ENCODE measurements at regions not wholly inside any gene's neighbourhood (a gene's known extent, or its start where the extent isn't known, plus 50 kb on each side); places are given as distances from the start of the nearest gene placed in this dataset.

- H3K9me3 ChIP-seq, result no peaks in the 10 kb centered on the region
- H3K27me3 ChIP-seq (replicated peaks; ENCODE audit: insufficient read depth), result no peaks in the 10 kb centered on the region
- H3K4me3 ChIP-seq, result no peak overlapping the region
- no peak overlapping the region for H3K27ac ChIP-seq
- intact Hi-C loops (cut with DNase I), result no loop called here
- TF ChIP-seq, protein P1, sequence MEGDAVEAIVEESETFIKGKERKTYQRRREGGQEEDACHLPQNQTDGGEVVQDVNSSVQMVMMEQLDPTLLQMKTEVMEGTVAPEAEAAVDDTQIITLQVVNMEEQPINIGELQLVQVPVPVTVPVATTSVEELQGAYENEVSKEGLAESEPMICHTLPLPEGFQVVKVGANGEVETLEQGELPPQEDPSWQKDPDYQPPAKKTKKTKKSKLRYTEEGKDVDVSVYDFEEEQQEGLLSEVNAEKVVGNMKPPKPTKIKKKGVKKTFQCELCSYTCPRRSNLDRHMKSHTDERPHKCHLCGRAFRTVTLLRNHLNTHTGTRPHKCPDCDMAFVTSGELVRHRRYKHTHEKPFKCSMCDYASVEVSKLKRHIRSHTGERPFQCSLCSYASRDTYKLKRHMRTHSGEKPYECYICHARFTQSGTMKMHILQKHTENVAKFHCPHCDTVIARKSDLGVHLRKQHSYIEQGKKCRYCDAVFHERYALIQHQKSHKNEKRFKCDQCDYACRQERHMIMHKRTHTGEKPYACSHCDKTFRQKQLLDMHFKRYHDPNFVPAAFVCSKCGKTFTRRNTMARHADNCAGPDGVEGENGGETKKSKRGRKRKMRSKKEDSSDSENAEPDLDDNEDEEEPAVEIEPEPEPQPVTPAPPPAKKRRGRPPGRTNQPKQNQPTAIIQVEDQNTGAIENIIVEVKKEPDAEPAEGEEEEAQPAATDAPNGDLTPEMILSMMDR (IDR thresholded peaks at IDR 0.05), result no peak
- peak; percentile 12 for TF ChIP-seq POLR2AphosphoS5 (IDR thresholded peaks at IDR 0.05)
- DNase-seq (ENCODE audit: low spot score), result no peak
- H3K36me3 ChIP-seq, result no peaks in the 10 kb centered on the region
- no peaks in the 10 kb centered on the region for H3K4me1 ChIP-seq (replicated peaks)
Observed at GRCh38 chr4:31081366-31081765, 361.2 kb downstream of the PCDH7 start.

- WGBS, result 59% methylated on average over 3 of the region's 3 CpGs
- Histone ChIP-seq H3K9me3 (no peaks in the 10 kb centered on the region), H3K4me3 (no peak overlapping the region), H3K4me1 (replicated peaks) (no peaks in the 10 kb centered on the region), H3K27me3 (replicated peaks; ENCODE audit: insufficient read depth) (no peaks in the 10 kb centered on the region), H3K36me3 (no peaks in the 10 kb centered on the region), H3K27ac (no peak overlapping the region)
- intact Hi-C loops (cut with DNase I), result no loop called here
- TF ChIP-seq POLR2A (IDR thresholded peaks at IDR 0.05) (no peak), POLR2AphosphoS5 (IDR thresholded peaks at IDR 0.05) (no peak)
- TF ChIP-seq, protein P1 (IDR thresholded peaks at IDR 0.05), result no peak
- no peak for DNase-seq (ENCODE audit: low spot score)
Observed at GRCh38 chr4:31083456-31083855, 363.3 kb downstream of the PCDH7 start.

GRCh38 chr4:31084806-31085416 is 364.7 kb downstream of the PCDH7 start:
- Histone ChIP-seq H3K27ac (no peak overlapping the region), H3K9me3 (no peaks in the 10 kb centered on the region), H3K4me3 (no peak overlapping the region), H3K4me1 (replicated peaks) (no peaks in the 10 kb centered on the region), H3K27me3 (replicated peaks; ENCODE audit: insufficient read depth) (no peaks in the 10 kb centered on the region), H3K36me3 (no peaks in the 10 kb centered on the region)
- intact Hi-C loops (cut with DNase I), result no loop called here
- TF ChIP-seq POLR2AphosphoS5 (IDR thresholded peaks at IDR 0.05), result no peak
- TF ChIP-seq, protein P1 (IDR thresholded peaks at IDR 0.05), result no peak
- no peak for TF ChIP-seq POLR2A (IDR thresholded peaks at IDR 0.05)
- DNase-seq (ENCODE audit: low spot score), result no peak
- WGBS, result 92% methylated on average over 9 of the region's 9 CpGs

DNA sequence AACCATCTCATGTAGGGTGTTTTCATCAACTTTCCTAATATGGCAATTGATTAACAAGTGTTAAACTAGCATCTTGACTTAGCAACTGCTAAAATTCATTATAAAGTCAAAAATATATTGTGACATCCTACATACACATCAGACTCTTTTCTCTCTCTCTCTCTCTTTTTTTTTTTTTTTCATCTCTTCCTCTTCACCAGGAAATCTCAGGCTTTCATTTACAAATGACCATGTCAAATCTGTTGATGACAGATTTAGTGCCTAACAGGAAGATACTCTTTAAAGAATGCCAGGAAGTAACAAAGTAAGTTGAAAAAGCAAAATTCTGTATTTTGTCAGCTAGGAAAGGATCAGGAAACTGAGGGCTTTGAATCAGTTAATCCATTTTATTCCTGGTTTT is 365.5 kb downstream of the PCDH7 start:
- no peaks in the 10 kb centered on the region for H3K9me3 ChIP-seq
- DNase-seq (ENCODE audit: low spot score), result no peak
- no peaks in the 10 kb centered on the region for H3K36me3 ChIP-seq
- no peak overlapping the region for H3K27ac ChIP-seq
- H3K4me3 ChIP-seq, result no peak overlapping the region
- no peaks in the 10 kb centered on the region for H3K27me3 ChIP-seq (replicated peaks; ENCODE audit: insufficient read depth)
- intact Hi-C loops (cut with DNase I), result no loop called here
- H3K4me1 ChIP-seq (replicated peaks), result no peaks in the 10 kb centered on the region
- TF ChIP-seq POLR2AphosphoS5 (IDR thresholded peaks at IDR 0.05) (no peak), POLR2A (IDR thresholded peaks at IDR 0.05) (no peak)
- TF ChIP-seq, protein P1 (IDR thresholded peaks at IDR 0.05), result no peak

- H3K27ac ChIP-seq, result no peak overlapping the region
Observed at GRCh38 chr4:31086756-31087330, 366.7 kb downstream of the PCDH7 start.

More at GRCh38 chr4:31086756-31087330, 366.7 kb downstream of the PCDH7 start:
- Histone ChIP-seq H3K4me1 (replicated peaks) (no peaks in the 10 kb centered on the region), H3K4me3 (no peak overlapping the region), H3K9me3 (no peaks in the 10 kb centered on the region), H3K36me3 (no peaks in the 10 kb centered on the region), H3K27me3 (replicated peaks; ENCODE audit: insufficient read depth) (no peaks in the 10 kb centered on the region)
- WGBS, result 64% methylated on average over 3 of the region's 3 CpGs
- TF ChIP-seq POLR2A (IDR thresholded peaks at IDR 0.05) (no peak), POLR2AphosphoS5 (IDR thresholded peaks at IDR 0.05) (no peak)
- TF ChIP-seq, protein P1 (IDR thresholded peaks at IDR 0.05), result no peak
- intact Hi-C loops (cut with DNase I), result no loop called here
- no peak for DNase-seq (ENCODE audit: low spot score)
